BE2C (cell line): ENCODE measurements at regions not wholly inside any gene's neighbourhood (a gene's known extent, or its start where the extent isn't known, plus 50 kb on each side); places are given as distances from the start of the nearest gene placed in this dataset.
"Not testable (repeated sequence)": the region's sequence is repeated elsewhere in the genome, so short reads cannot be mapped to it uniquely, and the experiment has no call there.

ENCODE experiments used
- DNase-seq: peaks from one replicate; pipeline ENCODE4 v3.0.0-alpha.2; 2020
- H3K27me3 ChIP-seq: fragments of 250-450 bp; sonication (Bioruptor Pico); 2 replicates; pipeline ENCODE4 v1.5.1; 2020; ENCODE audit warnings: mild to moderate bottlenecking
- H3K36me3 ChIP-seq: fragments of 250-450 bp; sonication (Bioruptor Pico); 2 replicates; pipeline ENCODE4 v1.5.1; 2020; ENCODE audit warnings: mild to moderate bottlenecking
- H3K4me1 ChIP-seq: fragments of 250-450 bp; sonication (Bioruptor Pico); 2 replicates; pipeline ENCODE4 v1.5.1; 2020
- H3K4me3 ChIP-seq: 2 replicates; pipeline ENCODE4 v1.5.1; 2011; ENCODE audit warnings: low read depth, low read length
- H3K9me3 ChIP-seq: fragments of 250-450 bp; sonication (Bioruptor Pico); 2 replicates; pipeline ENCODE4 v1.5.1; 2020
- CTCF ChIP-seq: IDR thresholded peaks from 2 replicates; pipeline ENCODE4 v1.5.1; 2012; ENCODE audit warnings: mild to moderate bottlenecking, low read depth, low read length

- no peaks in the 10 kb centered on the region for H3K27me3 ChIP-seq
- no peak for DNase-seq
- no peaks in the 10 kb centered on the region for H3K9me3 ChIP-seq
- no peak overlapping the region for H3K4me3 ChIP-seq
- no peaks in the 10 kb centered on the region for H3K36me3 ChIP-seq
- no peak for TF ChIP-seq CTCF
- H3K4me1 ChIP-seq = no peaks in the 10 kb centered on the region
These were observed 110.5 kb upstream of the AHI1 start for GRCh38 chr6:135608031-135608430.

- not testable (repeated sequence) for H3K9me3 ChIP-seq, H3K27me3 ChIP-seq, DNase-seq, H3K36me3 ChIP-seq, H3K4me1 ChIP-seq, H3K4me3 ChIP-seq
These were observed 112.7 kb upstream of the AHI1 start for GRCh38 chr6:135610192-135610591.

GRCh38 chr6:135616655-135617054, 119.1 kb upstream of the AHI1 start:
- Histone ChIP-seq H3K27me3 (no peaks in the 10 kb centered on the region), H3K36me3 (no peaks in the 10 kb centered on the region), H3K9me3 (no peaks in the 10 kb centered on the region), H3K4me1 (no peaks in the 10 kb centered on the region), H3K4me3 (no peak overlapping the region)
- TF ChIP-seq CTCF = no peak
- no peak for DNase-seq

- Histone ChIP-seq H3K36me3 (no peaks in the 10 kb centered on the region), H3K4me1 (no peaks in the 10 kb centered on the region), H3K27me3 (no peaks in the 10 kb centered on the region), H3K4me3 (no peak overlapping the region), H3K9me3 (no peaks in the 10 kb centered on the region)
- no peak for TF ChIP-seq CTCF
- no peak for DNase-seq
These were observed 119.7 kb upstream of the AHI1 start for GRCh38 chr6:135617222-135617621.

GRCh38 chr6:135622081-135622480, 124.5 kb upstream of the AHI1 start:
- DNase-seq = no peak
- no peaks in the 10 kb centered on the region for H3K4me1 ChIP-seq
- no peaks in the 10 kb centered on the region for H3K36me3 ChIP-seq
- no peaks in the 10 kb centered on the region for H3K27me3 ChIP-seq
- H3K9me3 ChIP-seq = no peaks in the 10 kb centered on the region
- no peak overlapping the region for H3K4me3 ChIP-seq
- TF ChIP-seq CTCF = no peak

- TF ChIP-seq CTCF = no peak
These were observed 126.4 kb upstream of the AHI1 start for GRCh38 chr6:135623979-135624378.

More at GRCh38 chr6:135623979-135624378, 126.4 kb upstream of the AHI1 start:
- Histone ChIP-seq H3K9me3 (no peaks in the 10 kb centered on the region), H3K4me3 (no peak overlapping the region), H3K36me3 (no peaks in the 10 kb centered on the region), H3K4me1 (no peaks in the 10 kb centered on the region), H3K27me3 (no peaks in the 10 kb centered on the region)
- DNase-seq = no peak
